HG03108 (cell line): ENCODE measurements at regions not wholly inside any gene's neighbourhood (a gene's known extent, or its start where the extent isn't known, plus 50 kb on each side); places are given as distances from the start of the nearest gene placed in this dataset.
"Not testable (repeated sequence)": the region's sequence is repeated elsewhere in the genome, so short reads cannot be mapped to it uniquely, and the experiment has no call there.

Experiments
- ATAC-seq: cut with Tn5 transposase; IDR thresholded peaks from one replicate; pipeline ENCODE4 v1.9.1; 2021; ENCODE audit warnings: moderate library complexity; ENCODE audit not compliant: unreplicated experiment

DNA sequence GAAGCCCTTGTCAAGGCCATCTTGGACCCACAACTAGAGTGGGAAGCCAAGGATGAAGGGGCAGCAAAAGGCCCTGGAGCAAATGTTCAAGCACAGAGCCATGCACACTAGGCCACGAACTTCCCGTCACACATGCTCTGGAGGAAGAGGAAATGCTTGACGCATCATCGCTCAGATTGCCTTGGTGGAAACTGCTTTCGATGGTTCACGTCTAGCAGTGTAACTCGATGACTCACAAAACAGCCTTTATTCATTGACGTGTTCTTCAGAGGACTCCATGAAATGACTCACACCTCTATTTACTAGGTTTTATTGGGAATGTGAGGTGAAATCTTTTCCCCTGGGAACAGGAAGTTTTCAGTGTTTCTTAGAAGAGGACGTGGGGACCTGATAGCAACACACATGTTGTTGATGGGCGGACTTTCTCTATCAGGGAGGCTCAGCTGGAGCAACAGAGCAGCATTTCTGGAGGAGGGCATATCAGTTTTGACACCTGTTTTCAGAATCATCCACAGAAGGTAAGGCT, 79.8 kb upstream of the FLT1 start:
- ATAC-seq: no peak

DNA sequence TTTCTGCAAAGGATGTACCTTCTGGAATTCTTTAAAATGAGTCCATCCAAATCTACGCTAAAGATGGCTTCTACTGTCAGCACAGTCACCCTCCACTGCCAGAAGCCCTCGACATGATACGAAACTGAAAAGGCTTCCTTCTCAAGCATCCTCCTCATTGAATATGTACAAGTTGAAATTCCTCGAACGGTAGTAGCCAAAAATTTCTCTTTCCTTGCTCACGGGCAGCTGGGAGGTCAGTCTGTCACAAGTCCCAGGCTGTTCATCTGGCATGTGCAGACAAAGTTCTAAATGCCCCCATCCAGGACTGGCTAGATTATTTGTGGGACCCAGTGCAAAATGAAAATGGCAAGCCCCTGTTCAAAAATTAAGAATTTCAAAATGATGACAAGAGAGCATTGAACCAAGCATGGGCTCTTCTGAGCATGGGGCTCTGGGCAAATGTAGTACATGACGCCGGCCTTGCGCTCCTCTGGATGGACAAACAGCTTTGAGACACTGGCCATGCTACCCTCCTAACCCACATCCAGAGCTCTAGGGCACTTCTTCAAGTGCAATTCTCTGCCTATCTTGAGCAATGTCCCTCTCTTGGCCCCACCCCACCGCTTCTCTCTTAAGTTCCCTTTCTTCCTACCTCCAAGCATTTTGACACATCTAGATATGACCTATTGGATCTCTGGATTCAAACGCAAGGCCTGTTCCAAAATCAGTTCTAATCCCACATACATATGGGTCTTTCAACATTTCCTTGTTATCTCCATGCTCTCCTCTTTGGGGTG, 78.9 kb upstream of the FLT1 start:
- ATAC-seq: no peak

DNA sequence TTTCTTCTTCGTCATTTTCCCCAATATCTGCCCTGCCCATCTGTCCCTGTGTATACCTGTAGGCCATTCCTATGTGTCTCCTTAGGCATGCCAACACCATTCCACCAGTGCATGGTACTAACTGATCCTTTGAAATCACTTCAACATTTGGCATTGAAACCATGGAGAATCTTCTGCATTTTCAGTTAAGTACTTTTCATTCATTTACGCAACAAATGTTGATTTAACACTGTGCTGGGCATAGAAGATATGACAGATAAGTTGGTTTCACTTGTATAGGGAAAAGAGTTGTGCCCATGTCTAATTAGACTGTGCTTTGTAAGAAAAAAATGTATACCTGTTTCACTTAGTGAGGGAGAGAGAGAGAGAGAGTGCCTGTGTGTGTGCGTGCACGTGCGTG, 77.9 kb upstream of the FLT1 start:
- no peak for ATAC-seq

DNA sequence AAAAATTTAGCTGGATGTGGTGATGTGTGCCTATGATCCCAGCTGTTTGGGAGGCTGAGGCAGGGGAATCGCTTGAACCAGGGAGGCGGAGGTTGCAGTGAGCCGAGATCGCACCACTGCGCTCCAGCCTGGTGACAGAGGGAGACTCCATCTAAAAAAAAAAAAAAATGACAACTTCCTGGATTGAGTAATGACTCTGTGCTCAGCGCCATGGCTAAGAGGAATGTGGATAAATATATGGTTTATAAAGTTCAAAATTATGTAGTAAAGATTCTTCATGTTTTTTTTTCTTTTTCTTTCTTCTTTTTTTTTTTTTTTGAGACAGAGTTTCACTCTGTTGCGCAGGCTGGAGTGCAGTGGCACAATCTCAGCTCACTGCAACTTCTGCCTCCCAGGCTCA, 75.4 kb upstream of the FLT1 start:
- not testable (repeated sequence) for ATAC-seq

DNA sequence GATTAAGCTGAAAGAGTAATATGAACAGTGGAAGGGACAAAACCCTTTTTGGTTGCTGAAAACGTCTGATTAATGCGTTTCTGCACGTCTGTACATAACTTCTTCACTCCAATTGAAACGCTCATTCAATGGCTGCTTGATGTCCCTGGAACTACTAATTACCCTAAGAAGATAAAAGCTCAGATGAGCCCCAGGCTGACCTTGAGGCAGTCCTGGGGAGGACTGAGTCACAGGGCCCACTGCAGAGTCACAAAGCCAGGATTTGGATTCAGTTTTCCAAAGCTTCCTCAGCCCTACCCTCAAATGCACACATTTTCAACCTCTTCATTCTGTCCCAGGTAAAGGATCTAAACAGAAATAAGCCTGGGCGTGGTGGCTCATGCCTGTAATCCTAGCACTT, 75.0 kb upstream of the FLT1 start:
- ATAC-seq: no peak

DNA sequence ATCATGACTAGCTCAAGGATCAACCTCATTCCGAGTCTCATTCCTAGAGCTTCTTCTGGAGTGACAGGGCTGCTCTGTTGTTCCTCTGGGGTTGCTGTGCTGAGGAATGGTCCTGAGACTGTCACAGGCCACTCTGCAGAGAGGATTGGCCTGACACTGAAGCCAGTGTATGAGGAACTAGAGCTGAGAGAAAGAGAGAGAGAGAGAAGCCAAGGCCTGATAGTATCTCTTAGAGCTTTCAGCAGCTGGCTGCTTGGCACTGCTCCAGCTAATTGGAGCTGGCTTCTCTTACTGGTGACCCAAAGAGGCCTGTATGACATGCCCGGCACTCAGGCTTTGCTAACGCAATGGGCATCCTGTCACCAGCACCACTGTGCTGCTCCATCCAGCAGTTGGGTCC, 73.4 kb upstream of the FLT1 start:
- no peak for ATAC-seq

DNA sequence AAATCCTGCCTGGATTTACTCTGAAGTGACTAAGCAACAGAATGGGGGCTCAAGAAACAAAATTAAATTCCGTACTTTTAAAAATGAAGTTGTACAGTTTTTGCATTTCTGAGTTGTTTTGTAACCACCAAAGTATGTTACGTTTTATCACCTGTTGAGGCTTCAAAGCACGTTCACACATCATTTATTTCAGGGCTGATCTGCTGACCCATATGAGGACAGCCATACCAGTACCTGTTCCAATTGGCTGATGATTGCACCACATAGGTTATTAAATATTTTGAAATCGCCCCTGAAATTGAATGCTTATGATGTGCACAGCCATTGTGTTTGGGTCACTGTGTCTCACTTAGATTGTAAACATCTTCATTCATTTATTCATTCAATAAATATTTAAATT, 72.0 kb upstream of the FLT1 start:
- ATAC-seq: no peak

DNA sequence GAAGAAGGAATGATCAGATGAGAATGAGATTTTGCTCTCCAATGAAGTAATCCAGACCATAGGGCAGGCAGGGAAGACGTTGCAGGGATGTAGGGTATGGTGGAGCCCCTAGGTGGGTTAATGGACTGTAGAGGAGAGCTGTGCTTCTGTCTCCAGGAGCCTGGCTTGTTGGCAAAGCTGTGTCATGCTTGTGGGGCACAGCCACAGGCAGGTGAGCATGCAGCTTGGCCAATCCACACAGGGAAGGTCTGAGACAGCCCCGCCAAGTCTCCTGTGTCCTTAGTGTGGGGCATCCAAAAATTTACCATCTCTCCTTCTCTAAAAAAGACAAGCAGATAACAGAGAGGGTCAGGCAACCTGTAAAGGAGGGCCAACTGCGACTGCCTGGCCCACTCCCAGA, 71.4 kb upstream of the FLT1 start:
- no peak for ATAC-seq

DNA sequence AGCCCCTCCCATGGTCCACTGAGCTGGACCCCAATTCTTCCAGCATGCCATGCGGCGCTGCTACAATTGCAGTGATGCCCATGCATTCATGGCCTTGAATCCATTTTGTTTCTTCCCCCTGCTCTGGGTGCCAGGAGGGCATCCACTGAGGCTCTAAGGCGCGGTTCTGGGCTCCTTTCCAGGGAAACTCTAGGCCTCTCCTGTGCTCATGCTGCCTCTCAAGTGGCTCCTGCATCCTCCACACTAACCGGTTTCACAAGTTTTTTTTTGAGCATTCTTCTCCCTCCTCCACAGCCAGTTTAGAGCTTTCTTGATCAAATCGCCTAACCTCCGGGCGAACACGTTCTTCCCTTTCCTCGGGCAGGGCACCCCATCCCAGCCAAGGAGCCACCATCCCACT, 69.1 kb upstream of the FLT1 start:
- no peak for ATAC-seq

DNA sequence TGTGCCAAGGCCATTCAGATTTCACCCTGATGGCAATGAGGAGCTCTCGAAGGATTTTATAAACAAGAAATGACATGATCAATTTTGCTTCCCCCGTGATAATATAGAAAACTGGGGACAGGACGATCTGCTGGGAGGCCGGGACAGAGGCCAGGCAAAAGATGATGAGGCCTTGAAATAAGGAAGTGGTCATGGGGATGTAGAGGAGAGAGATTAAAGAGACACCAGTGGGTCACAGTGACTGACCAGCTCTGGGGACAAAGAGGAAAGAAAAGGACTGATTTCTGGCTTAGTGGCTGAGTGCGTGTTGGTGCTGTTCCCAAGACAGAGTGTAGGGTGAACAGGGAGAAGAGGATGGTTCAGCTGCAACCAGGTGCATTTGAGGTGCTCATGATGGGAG, 68.7 kb upstream of the FLT1 start:
- no peak for ATAC-seq

DNA sequence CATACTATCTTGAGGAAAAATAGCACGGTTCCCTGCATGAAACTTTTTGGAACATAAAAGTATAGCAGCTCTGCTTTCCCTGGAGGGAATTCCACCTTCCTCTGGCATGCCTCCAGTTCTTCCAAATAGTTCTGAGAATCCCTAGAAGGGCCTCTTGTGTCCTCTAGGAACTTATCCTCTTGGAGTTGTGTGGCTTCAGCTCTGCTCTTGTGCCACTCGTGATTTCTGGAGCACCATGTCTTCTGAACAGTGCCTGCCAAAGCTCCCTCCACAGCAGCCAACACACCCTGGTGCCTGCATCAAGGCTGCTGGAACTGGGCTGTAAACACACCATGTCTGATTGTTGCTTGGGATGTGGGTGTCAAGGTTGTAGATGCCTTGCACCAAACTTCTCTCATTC, 65.7 kb upstream of the FLT1 start:
- no peak for ATAC-seq

DNA sequence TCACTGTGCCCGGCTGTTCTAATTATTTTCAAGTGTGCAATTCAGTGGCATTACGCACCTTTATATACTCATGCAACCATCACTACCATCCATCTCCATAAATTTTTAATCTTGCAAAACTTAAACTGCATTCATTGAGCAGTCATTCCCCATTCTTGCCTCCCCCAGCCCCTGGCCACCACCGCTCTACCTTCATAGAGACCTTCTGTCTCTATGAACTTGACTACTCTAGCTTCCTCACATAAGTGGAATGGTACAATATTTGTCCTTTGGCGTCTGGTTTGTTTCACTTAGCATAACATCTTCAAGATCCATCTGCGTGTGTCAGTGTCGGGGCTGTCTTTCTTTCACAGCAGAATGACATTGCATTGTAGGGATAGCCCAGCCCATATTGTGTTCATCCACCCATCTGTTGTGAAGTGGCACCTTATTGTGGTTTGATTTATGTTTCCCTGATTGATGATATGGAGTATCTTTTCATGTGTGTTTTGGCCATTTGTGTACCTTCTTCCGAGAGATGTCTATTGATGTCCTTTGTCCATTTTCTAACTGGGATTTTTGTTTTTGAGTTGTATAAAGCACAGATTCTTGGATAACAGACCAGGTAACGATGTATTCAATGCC, 64.8 kb upstream of the FLT1 start:
- no peak for ATAC-seq

DNA sequence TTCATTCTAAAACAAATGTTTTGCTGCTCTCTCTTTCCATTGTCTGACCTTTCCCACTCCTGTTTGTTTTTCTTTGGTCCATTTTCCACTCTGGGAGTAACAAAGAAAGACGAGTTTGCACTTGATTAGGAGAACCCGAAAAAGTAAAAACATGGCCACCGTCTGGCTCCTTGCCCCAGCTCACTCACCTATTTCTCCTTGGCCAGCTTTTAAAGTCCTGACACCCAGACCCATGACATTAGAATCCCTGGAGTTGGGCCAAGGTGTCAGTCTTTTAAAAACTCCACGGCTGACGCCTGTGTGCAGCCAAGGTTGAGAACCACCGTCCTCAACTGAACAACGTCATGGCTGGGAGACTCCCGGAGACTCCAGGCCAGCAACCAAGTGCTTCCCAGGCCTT, 63.6 kb upstream of the FLT1 start:
- no peak for ATAC-seq

DNA sequence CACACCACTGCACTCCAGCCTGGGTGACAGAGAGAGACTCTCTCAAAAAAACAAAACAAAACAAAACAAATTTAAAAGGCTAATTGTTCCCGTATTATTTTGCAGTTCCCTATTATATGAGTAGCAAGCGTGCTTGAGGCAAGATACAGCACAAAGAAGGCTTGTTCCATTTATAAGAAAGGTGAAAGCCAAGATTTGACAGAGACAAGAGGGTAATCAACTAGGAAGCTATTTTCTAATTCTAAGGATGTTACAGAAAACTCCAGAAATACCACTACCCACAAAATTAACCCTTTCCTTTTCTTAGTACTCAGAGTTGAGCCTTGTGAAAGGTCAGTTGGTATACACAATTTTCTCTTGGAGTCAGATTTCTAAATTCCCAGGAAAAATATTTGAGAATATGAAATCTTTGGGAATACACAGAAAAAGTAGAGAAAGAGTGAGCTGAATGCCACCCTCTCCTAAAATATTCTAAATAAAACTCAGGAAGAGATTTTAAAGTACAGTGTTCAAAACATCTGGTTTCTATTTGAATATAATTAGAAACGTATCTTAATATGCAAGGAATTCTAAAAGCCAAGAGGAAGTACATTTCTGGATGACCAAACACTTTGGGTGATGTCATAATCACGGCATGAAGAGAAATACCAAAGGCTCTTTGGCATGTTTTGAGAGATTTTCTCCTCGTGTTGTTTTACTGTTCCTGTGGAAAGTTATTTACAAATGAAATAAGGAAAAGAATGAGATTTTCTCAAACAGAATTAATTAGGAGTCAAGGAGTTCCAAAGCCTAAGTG, 63.0 kb upstream of the FLT1 start:
- no peak for ATAC-seq

DNA sequence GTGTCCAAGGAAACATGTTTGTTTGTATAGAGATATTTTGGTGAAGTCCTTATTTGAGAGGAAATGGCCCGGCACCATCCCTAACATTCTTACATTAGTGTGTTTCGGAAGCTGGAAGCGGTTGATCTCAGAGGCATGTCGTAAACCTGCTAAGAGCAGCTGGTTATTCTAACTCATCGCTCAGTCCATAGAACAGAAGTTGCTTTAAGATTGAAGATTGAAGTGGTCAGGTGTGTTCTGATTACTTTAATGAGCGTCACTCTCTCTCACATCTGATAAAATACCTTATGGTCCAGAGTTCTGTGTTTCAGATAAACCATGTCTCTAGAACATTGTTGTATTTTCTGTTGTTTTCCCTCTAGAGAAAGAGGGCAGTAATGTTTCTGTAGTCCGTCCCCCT, 60.2 kb upstream of the FLT1 start:
- ATAC-seq: no peak

DNA sequence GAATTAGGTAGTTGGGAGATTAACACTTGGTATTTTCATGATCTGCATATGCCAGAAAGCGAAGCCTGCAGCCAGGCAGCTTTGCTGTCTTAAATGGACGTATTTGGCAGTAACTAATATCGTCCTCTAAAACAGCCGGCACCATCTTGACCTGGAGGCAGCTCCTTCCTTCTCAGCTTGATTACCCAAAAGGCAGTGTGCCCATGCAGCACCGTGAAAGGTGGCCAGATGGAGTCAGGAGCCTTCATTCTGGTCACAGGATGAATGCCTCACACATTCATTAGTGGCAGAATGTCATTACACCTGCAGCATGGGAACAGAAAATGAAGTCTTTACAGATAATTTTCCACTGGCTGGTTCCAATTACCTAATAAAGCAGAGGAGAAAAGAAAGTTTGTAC, 59.0 kb upstream of the FLT1 start:
- no peak for ATAC-seq

DNA sequence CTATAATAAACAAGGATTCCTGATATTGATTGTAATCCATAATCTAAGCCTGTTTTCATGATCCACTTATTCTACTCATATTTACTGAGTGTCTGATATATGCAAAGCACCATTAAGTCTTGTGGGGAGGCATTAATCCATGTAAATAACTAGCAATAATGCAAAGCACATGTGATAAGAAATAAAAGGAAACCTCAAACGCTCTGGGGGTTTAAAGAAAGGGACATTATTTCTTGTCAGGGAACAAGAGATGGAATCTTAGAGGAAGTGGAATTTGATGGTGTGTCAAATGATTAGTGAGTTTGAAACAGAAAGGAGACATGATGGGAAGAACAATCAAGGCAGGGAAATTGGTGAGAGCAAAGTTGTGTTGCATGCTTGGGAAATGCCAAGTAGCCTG, 57.4 kb upstream of the FLT1 start:
- ATAC-seq: no peak

DNA sequence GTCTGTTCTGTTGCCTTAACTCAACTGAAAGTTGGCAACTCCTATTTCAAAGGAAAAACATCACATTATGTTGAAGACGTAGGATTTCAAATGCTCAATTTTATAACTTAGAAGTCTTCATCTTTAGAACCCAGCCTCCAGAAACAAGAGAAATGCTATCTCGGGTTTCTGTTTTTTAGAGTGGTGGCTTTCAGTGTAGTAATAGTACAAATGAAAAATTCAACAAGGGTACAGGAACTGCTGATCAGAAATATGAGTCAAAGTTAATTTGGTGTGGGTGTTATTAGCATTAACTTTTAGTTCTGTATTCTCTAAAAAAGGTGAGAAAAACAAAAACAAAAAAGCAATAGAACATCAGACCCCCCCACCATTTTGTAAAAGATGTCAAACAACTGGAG, 56.6 kb upstream of the FLT1 start:
- ATAC-seq: no peak

DNA sequence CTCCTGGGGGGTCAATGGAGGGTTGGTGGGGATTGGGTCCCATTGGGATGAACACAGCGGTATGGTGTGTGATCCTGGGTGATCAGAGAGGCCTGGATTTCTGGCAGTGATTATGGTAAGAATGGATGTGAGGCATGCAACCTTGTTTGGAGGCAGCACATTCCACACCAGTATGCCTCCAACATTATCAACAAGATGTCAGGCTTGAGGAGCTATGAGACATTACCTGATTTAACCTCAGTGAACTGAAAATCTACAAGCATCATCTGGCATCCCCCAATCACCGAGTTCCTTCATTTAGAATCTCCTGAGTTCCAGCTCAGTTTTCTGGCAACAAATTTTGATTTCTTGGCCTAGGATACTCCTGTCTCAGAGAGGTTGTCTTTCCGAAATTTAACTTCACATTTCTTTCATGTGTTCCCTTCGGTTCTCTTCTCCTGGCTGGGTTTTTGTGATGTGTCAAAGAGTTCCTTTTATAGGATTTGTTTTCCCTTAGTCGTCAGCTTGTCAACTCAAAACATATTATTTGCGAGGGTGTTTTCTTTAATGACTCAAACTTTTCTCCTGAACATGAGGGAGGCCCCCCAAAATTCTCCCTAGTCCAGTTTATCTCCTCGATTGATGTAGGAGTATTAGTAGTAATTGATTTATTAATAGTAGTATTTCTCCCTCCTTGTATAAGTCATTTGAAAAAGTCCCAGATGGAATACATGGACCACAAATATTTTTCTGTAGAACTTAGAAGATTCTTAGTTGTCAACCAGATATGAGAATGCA, 56.0 kb upstream of the FLT1 start:
- no peak for ATAC-seq

DNA sequence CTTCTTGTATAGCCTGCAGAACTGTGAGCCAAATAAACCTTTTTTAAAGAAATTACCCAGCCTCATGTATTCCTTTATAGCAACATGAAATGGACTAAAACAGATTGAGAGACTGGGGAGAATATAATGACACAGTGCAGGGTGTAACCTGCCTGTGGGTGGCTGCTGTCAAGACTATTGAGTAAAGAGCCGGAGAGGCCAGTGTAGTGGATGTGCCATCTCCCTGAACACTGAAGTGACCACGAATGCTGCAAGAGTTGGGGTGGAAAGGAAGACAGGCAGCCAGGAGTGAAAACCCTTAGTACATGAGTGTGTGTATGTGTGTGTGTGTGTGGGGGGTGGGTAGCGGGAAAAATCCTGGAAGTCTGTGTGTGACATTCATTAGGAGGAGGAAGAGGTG, 55.2 kb upstream of the FLT1 start:
- no peak for ATAC-seq

DNA sequence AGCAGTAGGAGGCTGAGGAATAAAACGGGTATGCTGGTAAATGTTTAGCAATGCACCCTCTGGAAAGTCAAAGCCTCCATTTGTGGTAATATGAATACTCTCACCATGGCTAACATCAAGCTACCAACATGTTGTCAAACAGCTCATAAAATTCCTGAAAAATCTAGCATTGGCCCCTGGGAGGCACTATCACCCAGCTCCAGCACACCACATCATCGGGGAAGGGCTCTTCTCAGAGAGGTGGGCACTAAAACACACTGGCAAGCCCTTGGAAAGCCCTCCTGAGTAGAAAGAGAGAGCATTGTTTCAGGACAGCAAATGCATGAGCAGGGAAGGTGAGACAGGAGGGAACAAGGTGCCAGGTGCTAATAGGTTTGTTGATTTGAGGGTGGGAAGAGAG, 53.9 kb upstream of the FLT1 start:
- ATAC-seq: no peak
